K562 (cell line): ENCODE measurements at regions not wholly inside any gene's neighbourhood (a gene's known extent, or its start where the extent isn't known, plus 50 kb on each side); places are given as distances from the start of the nearest gene placed in this dataset.

ENCODE experiments used
- ATAC-seq: fragments of 200-7000 bp; cut with Tn5 transposase; 3 replicates; pipeline ENCODE4 v1.9.1; 2020; ENCODE audit warnings: moderate library complexity
- BruUV-seq: library from RNA; stranded (reverse); fragments of 400-500 nt; replicated peaks from 2 replicates; lab custom pipeline; 2021; lab: Mats Ljungman, UMichigan
- CTCF ChIA-PET: fragments of 300-600 bp; formaldehyde crosslinking; extraction: SDS; loops from one replicate; lab custom pipeline; 2021; ENCODE audit warnings: low intra/inter-chr PET ratio; lab: Yijun Ruan, JAX
- POLR2A ChIA-PET: fragments of 300-600, 350-650 bp; sonication (Branson Sonifier 250); formaldehyde crosslinking; extraction: SDS; loops from one replicate; lab custom pipeline; 2021; ENCODE audit warnings: antibody characterized with exemption, inconsistent platforms; lab: Yijun Ruan, JAX
- DNase-seq, 4 experiments: peaks; one replicate each; pipeline versions ENCODE4 v3.0.0 to v3.0.0-alpha.2; 2011 to 2018; ENCODE audit warnings: low spot score in 3 of 4, mixed read lengths in 3 of 4; ENCODE audit errors: extremely low read depth in 1 of 4
- FAIRE-seq: peaks from 2 replicates; lab custom pipeline; 2011; peaks lifted over from hg19 to GRCh38; lab: Jason Lieb, UNC
- H2AFZ ChIP-seq: 2 replicates; pipeline ENCODE4 v1.6.0; 2011; ENCODE audit warnings: low read depth, low read length, control low read depth, inconsistent platforms
- H3K27ac ChIP-seq: fragments of 200-600 bp; 3 replicates; pipeline ENCODE4 v1.8.0; 2011; ENCODE audit warnings: low read depth, mild to moderate bottlenecking, control low read depth, inconsistent platforms, low read length, moderate library complexity, mixed read lengths; ENCODE audit errors: extremely low read depth
- H3K27me3 ChIP-seq, 2 experiments: fragments of 300-600 bp in 1 of 2; 2 replicates in 1 of 2; 3 replicates in 1 of 2; pipeline versions ENCODE4 v1.6.0 to v1.8.0; 2011; ENCODE audit warnings: inconsistent platforms in 2 of 2, low read length in 2 of 2, mild to moderate bottlenecking in 1 of 2, mixed read lengths in 1 of 2, moderate library complexity in 1 of 2; ENCODE audit not compliant: control insufficient read depth in 2 of 2, insufficient read depth in 2 of 2
- H3K36me3 ChIP-seq: fragments of 300-600 bp; 3 replicates; pipeline ENCODE4 v1.8.0; 2011; ENCODE audit warnings: mild to moderate bottlenecking, low read length, inconsistent platforms; ENCODE audit not compliant: control insufficient read depth, insufficient read depth
- H3K4me1 ChIP-seq, 2 experiments: fragments of 200-600 bp in 1 of 2; replicated peaks in 1 of 2; 2 replicates in 1 of 2; 3 replicates in 1 of 2; pipeline versions ENCODE4 v1.5.1 to v1.8.0; 2011; ENCODE audit warnings: inconsistent platforms in 2 of 2, low read length in 2 of 2, mild to moderate bottlenecking in 1 of 2, mixed read lengths in 1 of 2, moderate library complexity in 1 of 2; ENCODE audit not compliant: control insufficient read depth in 2 of 2, insufficient read depth in 2 of 2
- H3K4me2 ChIP-seq: 2 replicates; pipeline ENCODE4 v1.6.1; 2011; ENCODE audit warnings: low read length, control low read depth, inconsistent platforms, mixed read lengths; ENCODE audit not compliant: insufficient read depth
- H3K4me3 ChIP-seq: fragments of 200-600 bp; sonication (generic), shearing (Covaris generic); 2 replicates; pipeline ENCODE4 v1.5.1; 2016; ENCODE audit warnings: control low read depth, inconsistent platforms
- H3K79me2 ChIP-seq: fragments of 200-600 bp; 3 replicates; pipeline ENCODE4 v1.8.0; 2011; ENCODE audit warnings: low read length, inconsistent platforms; ENCODE audit not compliant: control insufficient read depth, insufficient read depth
- H3K9ac ChIP-seq, 2 experiments: 2 replicates each; pipeline versions ENCODE4 v1.6.0 to v1.6.1; 2011; ENCODE audit warnings: low read depth in 2 of 2, low read length in 2 of 2, control low read depth in 1 of 2, inconsistent platforms in 1 of 2, mild to moderate bottlenecking in 1 of 2, mixed read lengths in 1 of 2; ENCODE audit not compliant: insufficient read depth in 1 of 2
- H3K9me1 ChIP-seq: one replicate; pipeline ENCODE4 v1.6.0; 2011; ENCODE audit warnings: inconsistent platforms, mild to moderate bottlenecking, low read length, moderate library complexity; ENCODE audit not compliant: control insufficient read depth, insufficient read depth
- H3K9me3 ChIP-seq: replicated peaks from 2 replicates; pipeline ENCODE4 v1.5.1; 2011; ENCODE audit warnings: low read depth, low read length, inconsistent platforms; ENCODE audit not compliant: control insufficient read depth, insufficient read depth
- H4K20me1 ChIP-seq: replicated peaks from 2 replicates; pipeline ENCODE4 v1.6.1; 2011; ENCODE audit warnings: low read length, inconsistent platforms, mixed read lengths; ENCODE audit not compliant: control insufficient read depth, insufficient read depth
- AFF1 ChIP-seq, 2 experiments: fragments of 450-650 bp; IDR thresholded peaks; 2 replicates each; pipeline ENCODE4 v1.6.1; 2018; ENCODE audit warnings: mild to moderate bottlenecking in 2 of 2, low read depth in 1 of 2; ENCODE audit not compliant: partially characterized antibody in 2 of 2
- E4F1 ChIP-seq: fragments of 250-450 bp; sonication (Bioruptor Pico); IDR thresholded peaks from 2 replicates; pipeline ENCODE4 v1.5.0; 2021; ENCODE audit warnings: mild to moderate bottlenecking, borderline replicate concordance
- ESRRA ChIP-seq: fragments of 450-650 bp; IDR thresholded peaks from 2 replicates; pipeline ENCODE4 v1.6.1; 2014; ENCODE audit warnings: low read depth, mild to moderate bottlenecking, moderate library complexity, borderline replicate concordance
- ETV1 ChIP-seq: fragments of 450-650 bp; conservative IDR thresholded peaks from 2 replicates; pipeline ENCODE4 v1.6.1; 2016; ENCODE audit warnings: missing genetic modification characterization, control low read depth, low read depth, missing compliant biosample characterization
- ETV5 ChIP-seq: sonication (generic); formaldehyde crosslinking; IDR thresholded peaks from 2 replicates; pipeline ENCODE4 v1.4.0; 2020; ENCODE audit warnings: low read depth, mild to moderate bottlenecking, missing genetic modification reagents
- LARP7 ChIP-seq: fragments of 450-650 bp; IDR thresholded peaks from 2 replicates; pipeline ENCODE4 v1.6.1; 2016
- NFRKB ChIP-seq: fragments of 450-650 bp; IDR thresholded peaks from 2 replicates; pipeline ENCODE4 v1.6.1; 2016; ENCODE audit warnings: low read depth
- PHF21A ChIP-seq: fragments of 450-650 bp; IDR thresholded peaks from 2 replicates; pipeline ENCODE4 v1.6.1; 2017; ENCODE audit warnings: low read depth, borderline replicate concordance
- POLR3G ChIP-seq: IDR thresholded peaks from 2 replicates; pipeline ENCODE4 v1.6.1; 2011; ENCODE audit not compliant: insufficient read length, insufficient replicate concordance; ENCODE audit errors: extremely low read depth
- ZBED1 ChIP-seq: IDR thresholded peaks from 2 replicates; pipeline ENCODE4 v1.6.1; 2014
- ZNF384 ChIP-seq: IDR thresholded peaks from 2 replicates; pipeline ENCODE4 v1.6.1; 2012; ENCODE audit warnings: low read depth, low read length, improper control_type of control experiment
- ZNF766 ChIP-seq: fragments of 200-800 bp; sonication (Bioruptor generic); conservative IDR thresholded peaks from 2 replicates; pipeline ENCODE4 v1.6.1; 2016; ENCODE audit warnings: missing genetic modification characterization, missing compliant biosample characterization
- WGBS: fragments of 100-300 bp; shearing (Covaris generic); methylation state at CpG from one replicate; pipeline ENCODE4 v1.1.6; 2016; ENCODE audit warnings: low coverage, mixed read lengths; ENCODE audit not compliant: insufficient coverage; ENCODE audit errors: missing lambda C conversion rate; 5-methylcytosine and 5-hydroxymethylcytosine counted together
- in situ Hi-C: fragments of 300-500 bp; cut with MboI; formaldehyde crosslinking; loops from 4 replicates; pipeline ENCODE4 v1.15.0; 2018; ENCODE audit warnings: inconsistent platforms, mixed read lengths
- intact Hi-C: fragments of 100-400 bp; cut with micrococcal nuclease; formaldehyde crosslinking; loops from 2 replicates; pipeline ENCODE4 v1.14.2; 2022
- TF ChIP-seq, protein P1 (sequence below): fragments of 200-400 bp; formaldehyde crosslinking; IDR thresholded peaks from 2 replicates; pipeline ENCODE4 v1.6.1; 2017; ENCODE audit warnings: mild to moderate bottlenecking, low read depth, low read length, moderate library complexity
- TF ChIP-seq, protein P2 (sequence below): fragments of 450-650 bp; conservative IDR thresholded peaks from 2 replicates; pipeline ENCODE4 v1.6.1; 2016; ENCODE audit warnings: missing genetic modification characterization, low read depth, mild to moderate bottlenecking, control low read depth, missing compliant biosample characterization

DNA sequence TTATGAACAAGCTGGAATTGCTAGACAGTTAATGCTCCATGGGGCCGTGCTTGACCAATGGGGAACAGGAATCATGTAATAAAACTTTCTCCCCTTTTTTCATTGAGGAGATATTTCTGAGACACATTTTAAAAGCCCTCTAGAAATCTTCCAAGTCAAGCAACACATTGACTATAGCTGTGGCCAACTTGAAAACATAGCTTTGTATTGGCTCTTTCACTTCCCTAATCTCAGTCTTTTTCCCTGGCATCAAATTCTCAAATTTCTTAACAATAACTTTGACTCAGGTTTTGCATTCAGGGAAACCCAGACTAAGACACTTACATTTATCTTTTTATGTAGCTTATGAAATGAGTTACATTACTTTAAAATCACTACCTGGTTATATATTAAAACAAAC, 947.1 kb upstream of the MBL2 start:
- FAIRE-seq (no peak), ATAC-seq (no peak), DNase-seq (no peak)
- Histone ChIP-seq H4K20me1 (no peaks in the 10 kb centered on the region), H3K79me2 (no peaks in the 10 kb centered on the region), H3K9me3 (no peaks in the 10 kb centered on the region; the same call in 1 of the 2 replicates), H3K9me1 (no peaks in the 10 kb centered on the region), H3K4me3 (no peak overlapping the region), H3K36me3 (no peaks in the 10 kb centered on the region), H2AFZ (no peak overlapping the region), H3K27me3 (no peaks in the 10 kb centered on the region), H3K27ac (no peak overlapping the region), H3K4me1 (no peaks in the 10 kb centered on the region), H3K9ac (no peak overlapping the region), H3K4me2 (no peak overlapping the region)
- CTCF ChIA-PET = no interaction called here
- BruUV-seq = no TSS peak
- intact Hi-C loops = no loop called here
- POLR2A ChIA-PET = no interaction called here
- 0% methylated on average over 1 of the region's 1 CpG for WGBS
- in situ Hi-C loops = no loop called here
- TF ChIP-seq ZNF384 = no peak
- TF ChIP-seq ZNF766 (CRISPR knock-in tag) = no peak
- TF ChIP-seq PHF21A = no peak
- no peak for TF ChIP-seq E4F1 (CRISPR knock-in tag)
- TF ChIP-seq, protein P1, sequence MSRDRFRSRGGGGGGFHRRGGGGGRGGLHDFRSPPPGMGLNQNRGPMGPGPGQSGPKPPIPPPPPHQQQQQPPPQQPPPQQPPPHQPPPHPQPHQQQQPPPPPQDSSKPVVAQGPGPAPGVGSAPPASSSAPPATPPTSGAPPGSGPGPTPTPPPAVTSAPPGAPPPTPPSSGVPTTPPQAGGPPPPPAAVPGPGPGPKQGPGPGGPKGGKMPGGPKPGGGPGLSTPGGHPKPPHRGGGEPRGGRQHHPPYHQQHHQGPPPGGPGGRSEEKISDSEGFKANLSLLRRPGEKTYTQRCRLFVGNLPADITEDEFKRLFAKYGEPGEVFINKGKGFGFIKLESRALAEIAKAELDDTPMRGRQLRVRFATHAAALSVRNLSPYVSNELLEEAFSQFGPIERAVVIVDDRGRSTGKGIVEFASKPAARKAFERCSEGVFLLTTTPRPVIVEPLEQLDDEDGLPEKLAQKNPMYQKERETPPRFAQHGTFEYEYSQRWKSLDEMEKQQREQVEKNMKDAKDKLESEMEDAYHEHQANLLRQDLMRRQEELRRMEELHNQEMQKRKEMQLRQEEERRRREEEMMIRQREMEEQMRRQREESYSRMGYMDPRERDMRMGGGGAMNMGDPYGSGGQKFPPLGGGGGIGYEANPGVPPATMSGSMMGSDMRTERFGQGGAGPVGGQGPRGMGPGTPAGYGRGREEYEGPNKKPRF = no peak
- no peak for TF ChIP-seq ETV5
- no peak for TF ChIP-seq ETV1 (tag)
- no peak for TF ChIP-seq NFRKB
- TF ChIP-seq AFF1 (IDR thresholded peaks at IDR 0.05; ENCODE audit: low read depth in 1 of 2, partially characterized antibody in 2 of 2) = no peak
- no peak for TF ChIP-seq ESRRA
- TF ChIP-seq, protein P2, sequence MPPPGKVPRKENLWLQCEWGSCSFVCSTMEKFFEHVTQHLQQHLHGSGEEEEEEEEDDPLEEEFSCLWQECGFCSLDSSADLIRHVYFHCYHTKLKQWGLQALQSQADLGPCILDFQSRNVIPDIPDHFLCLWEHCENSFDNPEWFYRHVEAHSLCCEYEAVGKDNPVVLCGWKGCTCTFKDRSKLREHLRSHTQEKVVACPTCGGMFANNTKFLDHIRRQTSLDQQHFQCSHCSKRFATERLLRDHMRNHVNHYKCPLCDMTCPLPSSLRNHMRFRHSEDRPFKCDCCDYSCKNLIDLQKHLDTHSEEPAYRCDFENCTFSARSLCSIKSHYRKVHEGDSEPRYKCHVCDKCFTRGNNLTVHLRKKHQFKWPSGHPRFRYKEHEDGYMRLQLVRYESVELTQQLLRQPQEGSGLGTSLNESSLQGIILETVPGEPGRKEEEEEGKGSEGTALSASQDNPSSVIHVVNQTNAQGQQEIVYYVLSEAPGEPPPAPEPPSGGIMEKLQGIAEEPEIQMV (tag) = no peak
- no peak for TF ChIP-seq LARP7
- TF ChIP-seq POLR3G = no peak
- TF ChIP-seq ZBED1 = no peak
